ENCODE measurements at regions not wholly inside any gene's neighbourhood (a gene's known extent, or its start where the extent isn't known, plus 50 kb on each side); places are given as distances from the start of the nearest gene placed in this dataset.

GRCh38 chr3:182730675-182731042 is 62.6 kb upstream of the ATP11B start:
- TF ChIP-seq CTCF (IDR thresholded peaks at IDR 0.05) = no peak
- no peak for TF ChIP-seq POLR2A (IDR thresholded peaks at IDR 0.05)

All from prostate gland (tissue), 2 donors.